Stimulated activated naive B cell treated with anti-CD40 and anti-IgM and Interleukin-4, amounts not matched to agents 10 μg/mL and 1 μg/mL and 100 μg/mL, for 72 hours (primary cell): ENCODE measurements at regions not wholly inside any gene's neighbourhood (a gene's known extent, or its start where the extent isn't known, plus 50 kb on each side); places are given as distances from the start of the nearest gene placed in this dataset.
"Not testable (repeated sequence)": the region's sequence is repeated elsewhere in the genome, so short reads cannot be mapped to it uniquely, and the experiment has no call there.

Experiments used
- ATAC-seq, 2 donors: fragments of 150-1000 bp; cut with Tn5 transposase; replicated peaks; 2 replicates each; pipeline ENCODE4 v1.10.0; 2021; ENCODE audit warnings: moderate library complexity in 1 of 2
- DNase-seq: peaks from one replicate; pipeline ENCODE4 v3.0.0; 2021
- H3K27ac Mint-ChIP-seq: one replicate; pipeline ENCODE4 v1.8.0; 2022; ENCODE audit warnings: mild to moderate bottlenecking, mixed read lengths
- H3K27me3 Mint-ChIP-seq, 2 donors: one replicate each; pipeline ENCODE4 v1.8.0; 2022; ENCODE audit warnings: mixed read lengths in 2 of 2
- H3K36me3 Mint-ChIP-seq, 2 donors: one replicate each; pipeline ENCODE4 v1.8.0; 2022; ENCODE audit warnings: mixed read lengths in 2 of 2, mild to moderate bottlenecking in 1 of 2
- H3K4me1 Mint-ChIP-seq, 2 donors: one replicate each; pipeline ENCODE4 v1.8.0; 2022; ENCODE audit warnings: mixed read lengths in 2 of 2, mild to moderate bottlenecking in 1 of 2
- H3K4me3 Mint-ChIP-seq, 2 donors: one replicate each; pipeline ENCODE4 v1.8.0; 2022; ENCODE audit warnings: mild to moderate bottlenecking in 2 of 2, mixed read lengths in 2 of 2, moderate library complexity in 1 of 2
- H3K9me3 Mint-ChIP-seq, 2 donors: one replicate each; pipeline ENCODE4 v1.8.0; 2022; ENCODE audit warnings: mixed read lengths in 2 of 2, mild to moderate bottlenecking in 1 of 2

DNA sequence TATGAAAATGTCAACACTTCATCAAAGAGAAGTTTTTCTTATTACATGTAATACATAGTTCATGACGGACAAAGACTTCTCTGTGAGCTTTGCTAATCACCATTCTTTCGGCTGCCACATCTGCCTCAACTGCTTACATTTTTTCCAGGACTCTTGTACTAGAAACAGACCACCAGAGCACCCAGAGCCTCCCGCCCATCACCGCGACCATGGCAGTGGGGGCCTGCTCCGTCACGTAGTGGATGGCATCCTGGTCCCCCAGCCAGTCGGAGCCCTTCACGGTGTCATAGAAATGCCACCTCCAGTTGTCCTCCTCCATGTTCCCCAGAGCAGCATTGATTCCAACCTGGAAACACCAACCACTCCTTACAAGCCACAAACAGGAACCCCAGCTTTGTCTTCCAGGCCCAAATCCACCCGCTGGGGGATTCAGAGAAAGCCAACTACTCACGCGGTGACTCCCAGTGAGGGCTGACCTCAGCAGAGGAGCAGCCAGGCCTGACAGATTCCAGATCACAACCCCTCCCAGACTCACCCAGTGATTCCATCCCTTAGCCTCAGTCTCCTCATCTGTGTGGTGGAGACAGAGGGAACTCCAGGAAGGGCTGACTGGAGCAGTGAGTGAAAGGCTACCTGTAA lies 76.2 kb upstream of the TNK2 start:
- not testable (repeated sequence) for H3K9me3 Mint-ChIP-seq, H3K4me1 Mint-ChIP-seq, DNase-seq, H3K4me3 Mint-ChIP-seq, H3K27ac Mint-ChIP-seq, H3K27me3 Mint-ChIP-seq, ATAC-seq
- peaks cover 7 to 15% of the 10 kb centered on the region in 2 donors for H3K36me3 Mint-ChIP-seq

DNA sequence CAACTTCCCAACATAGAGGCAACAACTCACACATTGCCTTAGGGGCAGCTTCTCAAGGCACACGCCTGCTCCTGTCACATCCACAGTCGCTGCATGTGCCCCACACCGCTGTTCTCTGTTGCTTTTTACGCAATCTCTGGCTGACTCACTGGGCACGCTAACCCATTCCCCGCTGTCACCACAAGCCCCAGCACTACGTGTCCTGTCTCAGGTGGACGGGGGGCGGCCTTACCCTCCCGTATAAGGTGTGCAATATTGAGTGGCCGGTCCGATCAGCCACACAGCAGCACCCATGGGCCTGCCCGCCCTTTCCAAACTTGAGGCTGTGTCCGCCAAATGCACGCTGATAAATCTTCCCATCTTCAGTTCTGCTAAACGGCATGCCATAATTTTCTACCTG lies 75.5 kb upstream of the TNK2 start:
- H3K4me1 Mint-ChIP-seq, H3K9me3 Mint-ChIP-seq, H3K4me3 Mint-ChIP-seq, ATAC-seq, H3K27me3 Mint-ChIP-seq, DNase-seq: not testable (repeated sequence)
- H3K36me3 Mint-ChIP-seq, result peaks cover 7 to 18% of the 10 kb centered on the region in 2 donors
- H3K27ac Mint-ChIP-seq, result peak overlapping the region; percentile 37

DNA sequence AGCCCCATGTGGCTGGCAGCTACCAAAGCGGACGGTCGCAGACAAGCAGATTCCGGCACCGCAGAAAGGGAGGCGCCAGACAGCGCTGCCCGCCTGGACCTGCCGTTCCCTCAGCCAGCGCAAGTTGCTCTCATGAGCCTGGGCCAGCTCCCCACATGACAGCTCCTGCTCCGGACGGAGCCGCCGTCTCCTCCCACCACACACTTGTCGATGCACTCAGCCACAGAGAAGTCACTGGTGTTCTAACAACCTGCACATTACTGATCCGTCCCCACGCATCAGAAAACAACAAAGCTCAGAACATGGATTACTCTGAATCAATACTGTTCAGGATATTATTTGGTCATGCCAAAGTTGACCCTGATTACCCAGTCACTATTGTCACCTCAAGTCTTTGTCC lies 74.4 kb upstream of the TNK2 start:
- not testable (repeated sequence) for H3K4me3 Mint-ChIP-seq, H3K9me3 Mint-ChIP-seq, DNase-seq, H3K4me1 Mint-ChIP-seq, H3K27me3 Mint-ChIP-seq, ATAC-seq, H3K27ac Mint-ChIP-seq
- peaks cover 7 to 18% of the 10 kb centered on the region in 2 donors for H3K36me3 Mint-ChIP-seq

DNA sequence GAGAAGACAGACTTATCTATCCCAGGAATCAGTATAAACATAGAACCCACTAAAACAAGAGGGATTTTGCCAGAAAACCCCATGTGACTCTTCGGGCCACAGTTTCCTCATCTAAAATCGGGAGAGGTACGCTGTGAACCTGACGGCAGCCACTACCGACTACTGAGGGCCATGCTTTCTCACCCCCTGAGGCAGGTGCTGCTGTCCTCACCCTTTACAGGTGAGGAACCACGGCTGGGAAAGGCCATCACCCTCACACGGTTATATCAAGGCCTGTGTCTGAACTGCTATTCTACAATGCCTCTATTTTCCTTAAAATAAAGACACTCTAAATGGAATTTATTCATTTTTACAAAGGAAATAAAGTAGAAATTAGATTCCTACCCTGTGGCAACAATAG lies 73.4 kb upstream of the TNK2 start:
- ATAC-seq, result not testable (repeated sequence)

DNA sequence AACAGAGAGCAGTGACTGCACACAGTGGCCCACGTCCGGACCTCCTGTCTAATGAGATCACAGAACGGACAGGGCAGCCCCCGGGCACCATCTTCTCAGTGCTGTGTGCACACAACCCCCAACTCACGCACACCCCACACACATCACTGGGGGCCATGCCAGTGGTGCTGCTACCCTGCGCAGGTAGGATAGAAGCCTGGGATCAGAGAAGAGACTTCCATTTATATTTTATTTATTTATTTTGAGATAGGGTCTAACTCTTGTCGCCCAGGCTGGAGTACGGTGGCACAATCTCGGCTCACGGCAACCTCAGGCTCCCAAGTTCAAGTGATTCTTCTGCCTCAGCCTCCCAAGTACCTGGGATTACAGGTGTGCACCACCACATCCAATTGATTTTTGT lies 71.5 kb upstream of the TNK2 start:
- not testable (repeated sequence) for H3K4me3 Mint-ChIP-seq, H3K27me3 Mint-ChIP-seq, H3K27ac Mint-ChIP-seq, H3K4me1 Mint-ChIP-seq, ATAC-seq, DNase-seq, H3K9me3 Mint-ChIP-seq
- peaks cover 11 to 29% of the 10 kb centered on the region in 2 donors for H3K36me3 Mint-ChIP-seq

More for the DNA sequence above, 73.4 kb upstream of the TNK2 start:
- not testable (repeated sequence) for H3K27ac Mint-ChIP-seq, H3K27me3 Mint-ChIP-seq, H3K9me3 Mint-ChIP-seq, H3K4me1 Mint-ChIP-seq, DNase-seq, H3K4me3 Mint-ChIP-seq
- H3K36me3 Mint-ChIP-seq, result peaks cover 7 to 18% of the 10 kb centered on the region in 2 donors

DNA sequence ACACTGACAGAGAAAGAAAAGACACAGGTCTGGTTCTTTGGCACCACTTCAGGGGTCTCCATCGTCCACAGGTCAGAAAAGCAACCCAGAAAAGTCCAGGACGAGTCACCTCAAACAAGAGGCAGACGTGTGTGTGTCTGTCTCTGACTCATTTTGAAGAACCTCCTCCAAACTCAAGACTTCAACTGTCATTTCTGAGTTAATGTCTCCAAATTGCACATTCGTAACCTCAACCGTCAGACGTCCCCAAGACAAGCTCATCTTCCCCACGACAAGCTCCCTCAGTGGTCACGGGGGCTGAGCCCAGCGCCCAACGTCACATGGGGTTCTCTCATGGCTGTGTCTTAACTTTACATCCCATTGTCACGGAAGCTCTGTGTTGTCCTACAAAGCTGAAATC lies 70.2 kb upstream of the TNK2 start:
- H3K4me3 Mint-ChIP-seq, H3K27me3 Mint-ChIP-seq, H3K27ac Mint-ChIP-seq, H3K4me1 Mint-ChIP-seq, ATAC-seq, DNase-seq, H3K9me3 Mint-ChIP-seq: not testable (repeated sequence)
- H3K36me3 Mint-ChIP-seq, result peaks cover 7 to 23% of the 10 kb centered on the region in 2 donors

DNA sequence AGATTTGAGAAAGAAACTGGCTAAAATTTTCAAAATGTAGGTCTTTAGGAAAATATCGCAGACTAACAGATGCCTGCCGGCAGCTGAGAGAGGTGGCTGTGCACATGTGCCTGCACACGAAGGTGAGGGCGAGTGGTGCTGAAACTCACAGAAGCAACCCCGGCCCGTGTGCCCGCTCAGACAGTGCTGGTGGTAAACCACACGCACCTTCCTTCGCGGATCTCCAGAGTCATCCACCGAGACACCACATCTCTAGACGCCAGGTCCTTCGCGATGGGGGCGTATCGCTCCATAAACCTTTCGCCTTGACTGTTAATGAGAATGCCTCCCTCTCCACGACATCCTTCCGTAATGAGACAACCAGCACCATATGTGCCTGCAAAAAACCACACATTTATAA lies 68.5 kb upstream of the TNK2 start:
- not testable (repeated sequence) for H3K27me3 Mint-ChIP-seq, ATAC-seq, H3K9me3 Mint-ChIP-seq, H3K27ac Mint-ChIP-seq, H3K4me3 Mint-ChIP-seq, H3K4me1 Mint-ChIP-seq, DNase-seq
- H3K36me3 Mint-ChIP-seq, result peaks cover 3 to 19% of the 10 kb centered on the region in 2 donors

DNA sequence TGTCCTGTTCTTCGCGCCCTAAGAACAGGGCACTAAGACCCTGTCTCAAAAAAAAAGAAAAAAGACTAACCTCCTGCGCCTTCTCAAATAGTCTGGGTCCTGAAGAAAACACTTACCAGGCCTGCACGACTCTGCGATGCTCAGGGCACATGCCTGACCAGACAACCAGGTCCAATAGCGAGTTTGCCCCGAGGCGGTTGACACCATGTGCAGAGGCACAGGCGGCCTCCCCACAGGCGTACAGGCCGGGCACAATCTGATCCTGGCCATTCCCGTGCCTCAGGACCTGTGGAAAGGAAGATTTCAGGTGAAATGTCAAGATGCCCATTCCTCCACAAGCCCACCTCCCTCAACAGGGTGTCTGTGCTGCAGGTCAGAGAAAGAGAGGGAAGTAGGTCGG lies 65.9 kb upstream of the TNK2 start:
- not testable (repeated sequence) for H3K9me3 Mint-ChIP-seq, H3K27ac Mint-ChIP-seq, H3K27me3 Mint-ChIP-seq, H3K4me3 Mint-ChIP-seq, ATAC-seq, H3K4me1 Mint-ChIP-seq, DNase-seq
- H3K36me3 Mint-ChIP-seq, result peaks cover 15 to 30% of the 10 kb centered on the region in 2 donors

DNA sequence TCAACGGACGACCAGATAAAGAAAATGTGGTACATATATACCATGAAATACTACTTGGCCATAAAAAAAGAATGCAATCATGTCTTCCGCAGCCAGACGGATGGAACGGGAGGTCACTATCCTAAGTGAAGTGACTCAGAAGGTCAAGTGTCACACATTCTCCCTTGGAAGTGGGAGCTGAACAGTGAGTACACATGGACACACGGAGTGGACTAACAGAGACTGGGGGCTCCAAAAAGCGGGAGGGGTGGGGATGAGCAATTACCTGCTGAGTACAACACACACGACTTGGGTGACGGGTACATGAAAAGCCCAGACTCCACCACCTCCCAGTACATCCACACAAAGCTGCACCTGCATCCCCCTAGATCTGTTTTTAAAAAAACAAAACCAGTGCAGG lies 62.5 kb upstream of the TNK2 start:
- not testable (repeated sequence) for H3K4me1 Mint-ChIP-seq, DNase-seq, ATAC-seq, H3K27me3 Mint-ChIP-seq, H3K4me3 Mint-ChIP-seq, H3K27ac Mint-ChIP-seq, H3K9me3 Mint-ChIP-seq
- peaks cover 16 to 32% of the 10 kb centered on the region in 2 donors for H3K36me3 Mint-ChIP-seq

DNA sequence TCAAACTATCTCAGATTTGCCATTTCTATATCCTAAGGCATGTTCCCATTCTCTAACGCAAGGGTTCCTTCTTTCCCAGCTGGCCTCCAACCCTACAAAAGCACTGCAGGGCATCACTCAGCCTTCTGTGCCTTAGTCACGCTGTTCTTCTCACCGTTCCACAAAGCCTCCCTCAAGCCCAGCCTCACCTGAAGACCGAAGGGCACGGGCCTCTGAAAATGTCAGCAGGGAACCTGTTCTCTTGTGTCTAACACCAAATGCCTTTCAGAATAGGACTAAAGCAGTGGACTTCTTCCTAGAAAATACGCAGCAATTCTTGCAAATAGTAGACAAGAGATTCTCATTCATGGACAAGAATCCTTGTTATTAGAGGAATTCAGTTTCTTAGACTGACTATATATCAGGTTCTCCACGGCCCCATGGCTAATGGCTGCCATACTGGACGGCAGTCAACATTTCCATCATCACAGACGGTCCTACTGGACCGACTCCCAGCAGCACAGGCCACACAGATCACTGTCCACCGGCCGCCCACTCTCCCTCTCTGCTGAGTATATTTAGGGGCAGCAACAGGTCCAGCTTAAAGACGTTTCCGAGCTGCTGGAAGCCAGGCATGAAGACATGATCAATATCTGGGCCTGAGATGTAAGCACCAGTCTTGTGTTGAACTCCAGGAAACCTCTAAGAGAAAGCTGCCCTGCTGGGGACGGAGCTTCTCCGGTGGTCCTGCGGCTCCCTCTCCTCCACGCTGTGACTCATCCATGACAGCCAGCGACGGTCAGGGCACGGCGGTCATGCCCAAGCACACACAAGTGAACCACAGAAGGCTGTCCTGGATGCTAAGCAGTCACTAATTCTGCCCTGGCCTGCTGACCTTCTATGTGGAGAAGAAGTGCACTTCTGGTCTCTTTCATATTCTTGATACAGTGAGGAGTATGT lies 61.8 kb upstream of the TNK2 start:
- H3K27ac Mint-ChIP-seq, H3K4me1 Mint-ChIP-seq, H3K4me3 Mint-ChIP-seq, DNase-seq, ATAC-seq, H3K27me3 Mint-ChIP-seq, H3K9me3 Mint-ChIP-seq: not testable (repeated sequence)
- peaks cover 20 to 31% of the 10 kb centered on the region in 2 donors for H3K36me3 Mint-ChIP-seq

DNA sequence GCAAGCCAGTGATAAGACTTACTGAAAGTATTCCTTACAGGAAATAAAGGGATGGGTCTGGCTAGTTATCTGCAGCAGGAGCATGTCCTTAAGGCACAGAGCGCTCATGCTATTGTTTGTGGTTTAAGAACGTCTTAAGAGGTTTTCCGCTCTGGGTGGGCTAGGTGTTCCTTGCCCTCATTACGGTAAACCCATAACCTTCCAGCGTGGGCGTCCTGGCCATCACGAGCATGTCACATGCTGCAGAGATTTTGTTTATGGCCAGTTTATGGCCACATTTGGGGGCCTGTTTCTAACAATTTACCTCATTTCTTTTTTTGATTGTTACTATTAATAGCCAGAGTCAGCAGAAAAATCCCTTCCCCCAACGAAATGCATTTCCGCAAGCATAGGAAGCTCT lies 61.0 kb upstream of the TNK2 start:
- not testable (repeated sequence) for H3K9me3 Mint-ChIP-seq, H3K27ac Mint-ChIP-seq, H3K4me3 Mint-ChIP-seq, DNase-seq, H3K4me1 Mint-ChIP-seq, H3K27me3 Mint-ChIP-seq, ATAC-seq
- H3K36me3 Mint-ChIP-seq, result peaks cover 24 to 37% of the 10 kb centered on the region in 2 donors

DNA sequence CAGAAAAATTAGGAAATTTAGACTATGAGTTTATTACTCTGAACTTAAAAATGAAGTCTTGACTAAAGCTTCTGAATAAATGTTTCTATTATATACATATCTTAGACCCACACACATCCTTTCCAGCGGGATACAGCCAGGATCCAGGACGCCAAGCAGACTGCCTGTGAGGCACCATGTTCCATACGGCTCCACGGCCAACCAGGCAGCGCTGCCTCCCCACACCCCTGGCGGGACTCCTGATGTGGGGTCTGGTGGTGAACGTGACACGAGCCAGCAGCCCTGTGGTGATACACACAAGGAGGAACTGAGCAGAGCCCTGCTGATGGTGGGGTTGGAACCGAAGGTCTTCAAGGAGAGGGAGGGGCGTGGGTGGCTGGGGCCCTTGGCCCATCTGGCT lies 59.8 kb upstream of the TNK2 start:
- H3K27me3 Mint-ChIP-seq, H3K27ac Mint-ChIP-seq, DNase-seq, H3K9me3 Mint-ChIP-seq, H3K4me1 Mint-ChIP-seq, ATAC-seq, H3K4me3 Mint-ChIP-seq: not testable (repeated sequence)
- peaks cover 24 to 35% of the 10 kb centered on the region in 2 donors for H3K36me3 Mint-ChIP-seq

DNA sequence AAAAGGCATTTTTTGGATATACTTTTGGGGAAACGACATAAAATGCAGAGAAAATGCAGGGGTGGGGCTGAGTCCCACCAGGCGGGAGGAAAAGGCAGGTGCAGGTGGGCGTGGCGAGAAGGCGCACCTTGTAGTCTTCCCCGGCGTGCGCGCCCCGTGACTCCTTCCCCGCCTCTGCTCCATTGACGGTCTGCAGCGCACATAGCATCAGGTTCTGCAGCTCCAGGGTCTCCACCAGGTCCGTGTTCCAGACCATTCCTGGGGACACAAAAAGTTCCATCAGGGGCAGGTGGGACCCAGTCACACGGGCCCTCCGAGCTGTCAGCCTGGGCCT lies 59.0 kb upstream of the TNK2 start:
- ATAC-seq, DNase-seq, H3K27ac Mint-ChIP-seq, H3K9me3 Mint-ChIP-seq, H3K4me3 Mint-ChIP-seq, H3K4me1 Mint-ChIP-seq, H3K27me3 Mint-ChIP-seq: not testable (repeated sequence)
- H3K36me3 Mint-ChIP-seq, result peaks cover 27 to 39% of the 10 kb centered on the region in 2 donors

DNA sequence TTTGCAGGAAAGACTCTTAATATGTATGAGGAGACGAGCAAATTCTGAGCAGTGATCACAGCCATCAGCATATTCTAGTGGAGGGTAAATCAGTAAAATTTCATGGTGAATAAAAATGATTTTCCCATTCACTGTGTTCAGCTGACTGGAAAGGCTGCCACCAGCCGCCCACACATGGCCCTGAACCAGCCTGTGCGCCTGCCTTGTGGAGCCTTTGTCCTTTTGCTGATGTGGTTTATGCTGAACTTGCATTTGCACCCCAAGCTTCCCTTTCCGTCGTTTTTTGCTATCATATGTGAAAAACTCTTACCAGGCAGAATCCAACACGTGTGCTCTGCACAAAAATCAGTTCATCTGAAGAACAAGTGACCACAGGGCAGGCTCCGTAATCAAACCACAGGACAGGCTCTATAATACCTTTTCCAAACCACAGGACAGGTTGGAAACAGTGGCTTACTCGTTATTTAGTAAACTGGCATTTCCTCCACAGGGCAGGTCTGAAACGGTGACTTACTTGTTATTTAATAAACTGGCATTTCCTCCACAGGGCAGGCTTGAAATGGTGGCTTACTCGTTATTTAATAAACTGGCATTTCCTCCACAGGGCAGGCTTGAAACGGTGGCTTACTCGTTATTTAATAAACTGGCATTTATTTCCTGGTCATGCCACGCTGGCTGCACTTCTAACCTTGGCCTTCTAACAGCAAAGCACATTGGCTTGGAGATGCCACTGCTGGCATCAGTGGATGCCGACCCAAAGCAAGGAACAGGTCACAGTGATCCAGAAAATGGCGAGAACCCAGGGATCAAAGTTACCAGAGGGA lies 58.4 kb upstream of the TNK2 start:
- not testable (repeated sequence) for H3K4me1 Mint-ChIP-seq, H3K27ac Mint-ChIP-seq

More for the DNA sequence above, 58.4 kb upstream of the TNK2 start:
- ATAC-seq, H3K27me3 Mint-ChIP-seq, H3K4me3 Mint-ChIP-seq, H3K9me3 Mint-ChIP-seq, DNase-seq: not testable (repeated sequence)
- H3K36me3 Mint-ChIP-seq, result peaks cover 33 to 44% of the 10 kb centered on the region in 2 donors
